ENCODE measurements at regions not wholly inside any gene's neighbourhood (a gene's known extent, or its start where the extent isn't known, plus 50 kb on each side); places are given as distances from the start of the nearest gene placed in this dataset.

DNA sequence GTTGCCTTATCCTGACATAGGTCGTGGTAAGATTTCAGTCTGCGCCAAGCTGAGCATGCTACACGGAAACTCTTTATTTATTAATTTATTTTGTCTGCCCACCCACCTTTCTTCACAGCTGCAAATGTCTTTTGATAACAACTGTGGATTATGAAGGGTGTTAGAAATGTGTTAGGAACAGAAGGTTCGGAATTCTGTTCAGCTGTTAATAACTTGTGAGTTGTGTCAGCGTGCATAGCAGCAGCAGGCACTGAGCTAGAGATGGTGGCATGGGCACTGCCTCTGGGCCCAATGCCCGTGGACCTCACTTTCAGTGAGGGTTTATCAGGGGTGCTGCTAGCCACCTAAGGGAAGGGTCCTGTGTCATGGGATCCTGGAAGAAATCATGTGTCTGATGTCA, 162.5 kb upstream of the NTM start:
- no peak overlapping the region for H3K27ac ChIP-seq (ENCODE audit: low read depth, low read length)
- intact Hi-C loops (cut with micrococcal nuclease), result no loop called here
- H3K79me2 ChIP-seq (ENCODE audit: insufficient read depth, low read length), result no peaks in the 10 kb centered on the region
- H3K4me2 ChIP-seq (ENCODE audit: low read length), result no peak overlapping the region
- CTCF ChIA-PET, result no interaction called here
- no peaks in the 10 kb centered on the region for H3K4me1 ChIP-seq (ENCODE audit: control insufficient read depth in 1 of 2, insufficient read depth in 2 of 2, low read length in 2 of 2)
- RAD21 ChIA-PET (ENCODE audit: low non-redundant PET in 1 of 2, low total read pairs in 2 of 2, uncharacterized antibody in 2 of 2, unreplicated experiment in 2 of 2), result no interaction called here
- BruUV-seq (replicated peaks), result no TSS peak
- POLR2A ChIA-PET, result no interaction called here
- no peak for TF ChIP-seq JUND (IDR thresholded peaks at IDR 0.05)
- no peak for TF ChIP-seq ELF1 (IDR thresholded peaks at IDR 0.05; ENCODE audit: borderline replicate concordance, low read depth)
- no peak overlapping the region for H2AFZ ChIP-seq (ENCODE audit: low read depth, low read length, poor library complexity, severe bottlenecking)
- H3K9ac ChIP-seq (ENCODE audit: low read length), result no peak overlapping the region
- H4K20me1 ChIP-seq (ENCODE audit: insufficient read depth), result no peaks in the 10 kb centered on the region
- peaks cover 0 to 3% of the 10 kb centered on the region in 2 experiments; a peak in 1 of 4 replicates for H3K9me3 ChIP-seq (ENCODE audit: control insufficient read depth in 1 of 2, insufficient read depth in 1 of 2, low read depth in 1 of 2, low read length in 2 of 2)
- ATAC-seq (no peak), DNase-seq (ENCODE audit: low read depth, low spot score) (no peak)
- H3K27me3 ChIP-seq (ENCODE audit: insufficient read depth, low read length), result no peaks in the 10 kb centered on the region
- H3K4me3 ChIP-seq (replicated peaks in 1 of 2; ENCODE audit: low read depth in 1 of 2, low read length in 2 of 2), result no peak overlapping the region
- no peaks in the 10 kb centered on the region for H3K36me3 ChIP-seq (ENCODE audit: control insufficient read depth in 1 of 2, insufficient read depth in 2 of 2, low read length in 2 of 2)
- H3K9me2 ChIP-seq (ENCODE audit: insufficient read depth), result no peaks in the 10 kb centered on the region

DNA sequence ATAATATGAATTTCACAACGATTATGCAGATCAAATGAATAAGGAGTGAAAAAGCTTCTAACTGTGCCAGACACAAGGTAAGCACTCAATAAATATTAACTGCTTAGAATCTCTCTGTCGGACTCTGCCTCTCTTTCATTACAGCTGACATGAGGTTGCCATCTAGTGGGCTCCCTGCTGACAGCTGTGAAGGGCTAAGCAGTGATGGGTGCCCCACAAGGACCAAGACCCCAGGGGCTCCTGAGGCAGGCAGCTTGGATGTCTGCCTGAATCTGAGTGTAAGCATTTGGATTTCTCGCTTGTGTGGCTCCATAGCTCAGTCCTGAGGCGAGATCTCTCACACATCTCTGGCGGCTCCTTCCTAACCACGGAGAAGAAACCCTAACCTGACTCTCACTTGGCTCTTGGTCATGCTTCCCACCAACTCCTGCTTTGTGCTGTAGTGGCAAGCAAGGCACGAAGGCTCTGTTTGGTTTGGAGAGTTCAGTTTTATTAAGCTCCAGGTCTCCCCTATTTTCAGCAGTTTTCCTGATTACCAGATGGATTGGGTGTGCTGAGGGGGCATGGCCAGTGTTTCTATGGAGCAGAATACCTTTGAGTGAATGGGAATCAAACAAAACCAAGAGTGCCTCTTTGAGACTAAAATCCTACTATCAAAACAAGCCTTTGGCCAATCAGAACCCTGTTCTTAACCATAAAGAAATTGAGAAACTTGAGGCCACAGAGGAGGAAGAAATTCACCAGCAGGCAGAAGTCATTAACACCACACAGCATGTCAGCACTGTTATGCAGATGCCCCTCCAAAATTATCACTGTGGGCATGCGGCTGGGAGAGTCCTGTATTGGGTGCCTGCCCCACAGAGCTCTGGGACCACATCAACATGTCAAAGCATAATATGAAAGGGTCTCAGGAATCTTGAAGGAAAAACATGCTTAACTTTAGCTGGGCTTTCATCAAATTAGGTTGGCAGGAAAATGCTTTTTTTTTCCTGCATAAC, 152.8 kb upstream of the NTM start:
- ChIA-PET CTCF (no interaction called here), POLR2A (no interaction called here), RAD21 (ENCODE audit: low non-redundant PET in 1 of 2, low total read pairs in 2 of 2, uncharacterized antibody in 2 of 2, unreplicated experiment in 2 of 2) (no interaction called here)
- no TSS peak for BruUV-seq (replicated peaks)
- Histone ChIP-seq H3K27me3 (ENCODE audit: insufficient read depth, low read length) (no peaks in the 10 kb centered on the region), H3K9ac (ENCODE audit: low read length) (no peak overlapping the region), H2AFZ (ENCODE audit: low read depth, low read length, poor library complexity, severe bottlenecking) (no peak overlapping the region), H3K27ac (ENCODE audit: low read depth, low read length) (no peak overlapping the region), H3K36me3 (ENCODE audit: control insufficient read depth in 1 of 2, insufficient read depth in 2 of 2, low read length in 2 of 2) (no peaks in the 10 kb centered on the region), H4K20me1 (ENCODE audit: insufficient read depth) (no peaks in the 10 kb centered on the region), H3K9me2 (ENCODE audit: insufficient read depth) (no peaks in the 10 kb centered on the region), H3K9me3 (ENCODE audit: control insufficient read depth in 1 of 2, insufficient read depth in 1 of 2, low read depth in 1 of 2, low read length in 2 of 2) (no peaks in the 10 kb centered on the region; a peak in 2 of 4 replicates), H3K4me3 (replicated peaks in 1 of 2; ENCODE audit: low read depth in 1 of 2, low read length in 2 of 2) (no peak overlapping the region), H3K4me2 (ENCODE audit: low read length) (no peak overlapping the region), H3K79me2 (ENCODE audit: insufficient read depth, low read length) (no peaks in the 10 kb centered on the region), H3K4me1 (ENCODE audit: control insufficient read depth in 1 of 2, insufficient read depth in 2 of 2, low read length in 2 of 2) (no peaks in the 10 kb centered on the region)
- intact Hi-C loops (cut with micrococcal nuclease), result no loop called here
- DNase-seq (ENCODE audit: low read depth, low spot score) (no peak), ATAC-seq (no peak)
- TF ChIP-seq, protein P1, sequence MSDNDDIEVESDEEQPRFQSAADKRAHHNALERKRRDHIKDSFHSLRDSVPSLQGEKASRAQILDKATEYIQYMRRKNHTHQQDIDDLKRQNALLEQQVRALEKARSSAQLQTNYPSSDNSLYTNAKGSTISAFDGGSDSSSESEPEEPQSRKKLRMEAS (IDR thresholded peaks at IDR 0.05), result no peak
- TF ChIP-seq, protein P2, sequence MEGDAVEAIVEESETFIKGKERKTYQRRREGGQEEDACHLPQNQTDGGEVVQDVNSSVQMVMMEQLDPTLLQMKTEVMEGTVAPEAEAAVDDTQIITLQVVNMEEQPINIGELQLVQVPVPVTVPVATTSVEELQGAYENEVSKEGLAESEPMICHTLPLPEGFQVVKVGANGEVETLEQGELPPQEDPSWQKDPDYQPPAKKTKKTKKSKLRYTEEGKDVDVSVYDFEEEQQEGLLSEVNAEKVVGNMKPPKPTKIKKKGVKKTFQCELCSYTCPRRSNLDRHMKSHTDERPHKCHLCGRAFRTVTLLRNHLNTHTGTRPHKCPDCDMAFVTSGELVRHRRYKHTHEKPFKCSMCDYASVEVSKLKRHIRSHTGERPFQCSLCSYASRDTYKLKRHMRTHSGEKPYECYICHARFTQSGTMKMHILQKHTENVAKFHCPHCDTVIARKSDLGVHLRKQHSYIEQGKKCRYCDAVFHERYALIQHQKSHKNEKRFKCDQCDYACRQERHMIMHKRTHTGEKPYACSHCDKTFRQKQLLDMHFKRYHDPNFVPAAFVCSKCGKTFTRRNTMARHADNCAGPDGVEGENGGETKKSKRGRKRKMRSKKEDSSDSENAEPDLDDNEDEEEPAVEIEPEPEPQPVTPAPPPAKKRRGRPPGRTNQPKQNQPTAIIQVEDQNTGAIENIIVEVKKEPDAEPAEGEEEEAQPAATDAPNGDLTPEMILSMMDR (IDR thresholded peaks at IDR 0.05 in 2 of 3, conservative IDR thresholded peaks at IDR 0.05 in 1 of 3; ENCODE audit: borderline replicate concordance in 1 of 3, insufficient read depth in 1 of 3, low read depth in 2 of 3, low read length in 2 of 3), result 0 out of 6 replicates have a peak, but pooled peaks of 1 of the 3 experiments have one; percentile 11
